Activated CD4-positive, alpha-beta T cell treated with anti-CD3 and anti-CD28 coated beads, Interleukin-10, Interleukin-2, amounts not matched to agents 100 ng/mL and 50 ng/mL, durations not matched to agents 16 hours and 8 hours (primary cell): ENCODE measurements at regions not wholly inside any gene's neighbourhood (a gene's known extent, or its start where the extent isn't known, plus 50 kb on each side); places are given as distances from the start of the nearest gene placed in this dataset.
A peak's percentile ranks its signal among the peaks of the same experiment; 100 is the strongest.
"Not testable (repeated sequence)": the region's sequence is repeated elsewhere in the genome, so short reads cannot be mapped to it uniquely, and the experiment has no call there.

Experiments used
- DNase-seq: peaks from one replicate; pipeline ENCODE4 v3.0.0-alpha.2; 2020

DNA sequence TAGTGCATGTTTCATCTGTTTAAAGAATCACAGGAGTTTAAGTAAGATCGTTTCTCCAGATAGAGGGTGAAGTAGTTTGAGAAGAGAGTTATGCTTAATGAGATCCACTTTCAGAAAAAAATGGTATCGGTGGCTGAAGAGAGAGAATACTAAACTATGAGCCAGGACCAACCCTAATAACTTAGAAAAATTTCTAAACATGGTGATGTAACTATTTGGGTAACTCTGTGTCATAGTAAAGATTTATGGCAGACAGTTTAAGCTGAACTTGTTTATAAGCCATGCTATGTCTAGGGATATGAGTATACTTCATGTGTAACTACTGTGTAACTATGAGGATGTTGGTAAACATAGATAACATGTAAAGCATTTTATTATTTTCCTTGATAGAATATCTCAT lies 489.5 kb downstream of the KCNJ2 start:
- no peak for DNase-seq

DNA sequence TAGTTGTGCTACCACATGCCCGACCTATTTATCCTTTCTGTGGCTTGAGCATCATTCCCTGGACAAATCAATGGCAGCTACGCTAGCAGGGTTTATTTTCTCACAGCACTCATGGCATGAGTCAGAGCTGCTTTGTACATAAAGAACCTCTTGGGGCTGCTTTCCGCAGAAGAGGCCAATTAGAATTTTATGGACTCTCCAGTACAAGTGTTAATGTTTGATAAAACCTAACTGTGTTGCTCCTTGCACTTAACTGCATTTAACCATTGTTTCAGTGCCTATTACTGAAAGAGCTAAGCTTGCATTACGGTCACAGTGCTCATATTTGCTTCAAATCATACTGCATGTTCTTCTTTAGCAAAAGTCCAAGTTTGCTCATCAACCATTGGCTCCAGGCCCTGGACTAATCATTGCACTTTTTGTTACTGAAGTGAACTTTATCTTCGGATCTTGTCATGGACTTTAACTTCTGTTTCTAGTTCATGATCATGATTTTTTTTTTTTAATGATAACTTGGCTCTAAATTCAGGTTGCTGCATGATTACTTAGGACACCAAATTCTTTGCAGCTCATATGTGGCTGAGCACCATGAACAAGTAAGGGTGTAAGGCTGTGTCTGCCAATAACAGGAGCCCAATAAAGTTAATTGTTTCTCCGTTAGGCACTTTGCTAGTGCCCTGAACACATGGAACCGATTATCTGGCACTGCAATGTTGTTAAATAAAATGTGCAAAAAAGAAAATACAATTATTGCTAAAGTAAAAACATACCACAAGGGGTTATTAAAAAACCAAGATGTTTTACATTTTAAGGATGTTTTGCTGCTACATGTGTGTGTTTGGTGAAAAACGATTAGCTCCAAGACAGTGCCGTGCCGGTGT lies 492.2 kb downstream of the KCNJ2 start:
- no peak for DNase-seq

DNA sequence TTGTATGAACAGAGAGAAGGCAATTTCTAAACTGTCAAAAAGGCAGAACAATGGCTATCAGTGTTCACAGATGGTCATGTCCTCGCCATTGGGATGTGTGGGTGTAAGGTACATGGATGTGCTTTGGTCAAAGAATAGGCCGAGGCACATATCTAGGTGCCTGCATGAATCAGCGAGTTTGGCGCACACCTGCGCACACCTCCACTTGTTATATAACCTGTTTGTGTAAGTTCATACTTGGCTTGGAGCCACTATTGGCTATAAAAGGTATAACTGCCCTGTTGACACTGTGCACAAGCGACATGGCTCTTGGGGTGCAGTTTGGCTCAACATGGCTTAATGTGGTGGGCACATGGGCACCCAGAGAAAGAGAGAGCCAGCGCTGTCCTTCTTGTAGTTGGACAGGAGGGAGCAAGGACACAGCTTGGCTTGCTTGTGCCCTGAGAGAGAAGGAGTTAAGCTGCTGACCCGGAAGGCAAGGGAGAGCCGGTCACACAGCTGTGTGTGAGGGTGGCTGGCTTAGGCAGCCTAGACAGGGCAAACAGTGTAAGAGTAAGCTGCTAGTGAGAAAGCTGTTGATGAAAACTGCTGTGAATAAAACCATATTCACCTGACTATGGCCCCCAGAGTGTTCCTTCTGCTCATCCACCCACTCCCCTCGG lies 499.1 kb downstream of the KCNJ2 start:
- DNase-seq: no peak

DNA sequence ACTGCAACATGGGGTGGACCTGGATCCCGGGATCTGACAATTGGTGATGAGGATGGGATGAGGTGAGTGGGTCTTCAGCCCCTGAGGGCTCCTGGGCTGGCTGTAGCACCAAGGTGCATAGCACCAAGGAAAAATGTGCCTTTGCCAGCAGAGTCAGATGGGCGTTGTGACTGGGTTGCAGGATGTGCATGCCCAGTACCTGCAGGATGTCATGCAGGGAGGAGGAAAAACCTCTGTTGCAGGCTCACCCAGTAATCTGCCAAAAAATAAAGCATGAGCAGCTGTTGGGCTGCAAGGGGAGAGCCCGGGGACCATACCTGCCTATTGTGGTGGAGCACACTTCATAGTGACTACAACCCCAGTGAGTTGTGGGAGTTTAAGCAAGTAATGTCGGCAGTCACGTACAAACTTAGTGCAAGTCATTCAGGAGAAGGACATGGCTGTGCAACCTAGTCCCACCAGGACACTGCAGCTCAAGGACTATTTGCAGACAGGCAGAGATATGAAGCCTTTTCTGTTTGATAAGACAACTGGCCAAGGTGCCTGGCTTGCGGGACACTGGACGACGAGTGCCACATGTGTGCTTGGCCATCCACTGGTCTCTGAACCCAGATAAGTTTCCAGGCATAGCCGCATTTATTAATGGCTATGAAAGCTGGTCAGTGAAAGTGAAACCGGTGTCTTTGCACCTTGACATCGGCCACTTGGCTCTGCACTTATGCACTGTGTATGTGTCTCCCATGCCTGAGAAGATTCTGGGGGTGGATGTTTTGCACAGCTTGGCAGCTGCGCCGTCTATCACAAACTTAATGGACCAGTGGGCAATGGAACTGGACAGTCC lies 499.8 kb downstream of the KCNJ2 start:
- no peak for DNase-seq

DNA sequence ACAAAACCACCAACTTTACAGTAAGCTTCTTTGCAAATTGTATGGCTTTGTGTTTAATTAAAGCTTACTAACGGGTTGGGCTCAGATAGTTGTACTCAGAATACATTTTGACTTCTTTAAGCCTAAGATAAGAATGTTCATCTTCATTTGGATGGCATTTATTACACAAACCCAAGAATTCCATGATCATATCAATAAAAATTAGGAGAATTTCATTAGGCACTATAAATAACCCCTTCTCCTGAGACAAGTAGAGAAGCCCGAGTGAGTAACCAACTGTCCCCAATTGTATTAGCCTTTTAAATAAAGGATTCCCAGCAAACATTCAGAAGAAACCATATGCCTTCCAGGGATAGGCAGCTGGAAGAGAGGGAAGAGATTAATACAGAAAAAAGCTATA lies 504.7 kb downstream of the KCNJ2 start:
- no peak for DNase-seq

DNA sequence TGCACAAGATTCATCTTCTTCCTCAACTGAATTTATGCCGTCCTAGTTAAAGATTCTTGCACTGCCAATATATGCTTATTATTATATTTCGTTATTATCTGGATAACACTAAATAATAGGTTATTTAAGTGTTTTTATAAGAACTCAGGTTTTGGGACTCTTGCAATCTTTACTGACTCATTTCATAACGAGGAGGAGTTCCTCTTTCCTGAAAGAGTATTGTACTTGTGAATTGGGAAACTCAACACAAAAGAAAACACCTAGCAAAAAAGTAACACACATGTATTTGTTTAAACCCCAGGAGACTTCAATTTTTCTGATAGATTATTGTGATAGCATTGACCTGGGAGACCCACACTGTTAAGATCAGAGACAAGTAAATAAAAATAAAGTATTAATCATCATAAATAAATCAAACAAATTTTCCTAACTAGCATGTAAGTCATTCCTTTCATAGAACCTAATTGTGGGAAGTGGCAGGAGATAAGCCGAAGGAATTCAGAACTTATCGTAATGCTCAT lies 505.8 kb downstream of the KCNJ2 start:
- DNase-seq: no peak

DNA sequence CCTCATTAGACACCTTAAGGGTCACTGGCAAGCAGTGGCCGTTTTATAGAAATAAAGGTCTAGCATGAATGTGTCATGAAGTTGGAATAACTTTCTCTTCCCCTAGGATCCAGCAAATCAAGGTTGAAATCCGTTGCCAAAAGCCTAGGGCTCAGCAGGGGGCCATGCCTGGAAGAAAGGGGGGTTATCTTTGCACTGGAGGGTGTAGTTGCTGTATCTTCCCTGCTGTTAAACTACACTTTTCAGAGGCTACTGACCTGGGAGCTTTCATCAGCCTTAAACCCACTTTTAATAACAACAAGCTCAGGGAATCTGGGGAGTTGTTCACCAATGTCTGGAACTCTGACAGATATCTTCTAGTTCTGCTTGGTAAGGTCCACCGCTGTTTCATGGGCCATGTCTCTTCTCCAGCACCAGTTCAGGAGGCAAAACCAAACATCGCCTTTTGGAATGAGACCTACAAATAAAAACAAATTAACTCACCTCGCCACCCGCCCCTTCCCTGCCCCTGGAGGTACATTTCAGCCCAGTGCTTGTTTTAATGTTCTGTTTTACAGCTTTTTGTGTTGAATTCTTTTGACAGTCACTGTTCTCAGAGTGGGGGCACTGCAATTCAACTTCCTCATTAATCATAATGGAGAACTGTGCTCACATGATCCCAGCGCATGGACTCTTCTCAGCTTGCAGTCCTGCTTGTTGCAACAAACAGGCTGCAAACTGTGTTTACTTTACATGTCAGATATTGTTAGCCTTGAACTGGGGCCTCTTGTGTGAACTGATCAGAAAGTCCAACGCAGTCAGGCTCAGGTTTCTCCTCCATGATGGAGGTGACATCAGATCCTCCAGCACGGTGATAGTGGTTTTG lies 508.7 kb downstream of the KCNJ2 start:
- DNase-seq: no peak

DNA sequence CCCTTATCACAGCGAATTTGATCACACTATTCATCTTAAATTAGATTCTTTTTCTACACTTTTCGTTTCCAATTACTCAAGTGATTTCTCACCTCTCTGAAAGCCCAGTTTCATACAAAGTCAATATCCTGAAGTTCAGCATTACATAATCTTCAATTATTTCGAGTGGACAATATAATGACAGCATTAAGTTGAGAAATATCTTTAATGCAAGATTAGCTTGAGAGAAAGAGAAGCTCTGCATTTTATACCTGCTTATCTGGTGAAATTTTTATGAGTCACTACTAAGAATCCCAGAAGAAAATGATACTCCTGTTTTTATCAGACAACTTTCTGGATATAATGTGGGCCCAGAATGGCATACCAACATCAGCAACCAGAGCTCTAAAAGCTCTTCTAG lies 509.6 kb downstream of the KCNJ2 start:
- no peak for DNase-seq

DNA sequence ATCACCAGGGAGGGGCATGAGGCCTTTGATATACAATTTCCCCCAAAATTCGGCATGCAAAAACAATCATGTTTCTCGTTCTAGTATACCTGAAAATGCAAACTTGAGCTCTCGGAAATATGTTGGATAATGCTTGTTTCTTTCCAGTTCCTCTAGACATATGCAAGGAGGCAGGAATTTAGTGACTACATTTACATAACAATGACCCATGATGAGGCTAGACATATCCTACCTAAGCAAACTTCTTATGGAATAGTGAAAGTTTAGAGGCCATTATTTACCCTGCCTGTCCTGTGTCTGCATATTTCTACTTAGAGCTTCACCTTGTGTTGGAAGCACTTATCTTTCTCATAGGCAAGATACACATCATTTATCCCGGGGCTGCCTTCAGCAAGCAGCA lies 514.6 kb downstream of the KCNJ2 start:
- DNase-seq: no peak

DNA sequence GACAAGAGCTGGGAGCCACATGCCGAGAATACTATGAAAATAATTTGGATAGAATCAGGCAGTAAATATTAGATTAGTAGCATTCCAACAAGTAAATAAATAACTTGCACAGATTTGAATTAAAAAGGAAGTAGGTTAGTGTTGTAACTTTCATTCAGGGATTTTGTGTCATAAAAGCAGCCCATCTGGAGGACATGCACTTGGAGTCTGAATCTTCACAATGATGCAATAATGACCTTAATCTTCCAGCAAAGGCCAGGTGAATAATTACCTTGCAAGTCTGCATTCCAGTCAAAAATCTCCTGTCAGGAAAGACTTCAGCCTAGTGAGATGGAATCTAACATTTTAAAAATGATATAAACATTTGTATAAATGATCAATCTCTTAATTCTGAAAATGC lies 518.1 kb downstream of the KCNJ2 start:
- DNase-seq: no peak

DNA sequence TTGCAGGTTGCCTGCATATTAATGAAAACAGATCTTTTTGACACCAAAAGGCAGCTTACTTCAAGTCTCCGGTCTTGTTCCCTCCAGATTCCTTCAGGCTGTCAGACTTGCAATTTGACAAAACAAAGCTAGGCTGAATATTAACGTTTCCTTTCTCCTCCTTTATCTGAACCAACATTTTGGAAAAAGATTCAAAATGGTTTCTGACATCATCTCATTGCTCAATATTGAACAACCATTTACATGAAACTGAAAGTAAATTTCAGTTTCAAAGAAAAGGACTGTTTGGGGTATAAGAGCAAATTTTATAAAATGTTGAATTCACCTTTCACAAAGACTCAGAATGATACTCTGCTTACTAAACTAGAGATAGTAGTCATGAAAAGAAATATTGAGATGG lies 521.8 kb downstream of the KCNJ2 start:
- DNase-seq: peak; percentile 0

DNA sequence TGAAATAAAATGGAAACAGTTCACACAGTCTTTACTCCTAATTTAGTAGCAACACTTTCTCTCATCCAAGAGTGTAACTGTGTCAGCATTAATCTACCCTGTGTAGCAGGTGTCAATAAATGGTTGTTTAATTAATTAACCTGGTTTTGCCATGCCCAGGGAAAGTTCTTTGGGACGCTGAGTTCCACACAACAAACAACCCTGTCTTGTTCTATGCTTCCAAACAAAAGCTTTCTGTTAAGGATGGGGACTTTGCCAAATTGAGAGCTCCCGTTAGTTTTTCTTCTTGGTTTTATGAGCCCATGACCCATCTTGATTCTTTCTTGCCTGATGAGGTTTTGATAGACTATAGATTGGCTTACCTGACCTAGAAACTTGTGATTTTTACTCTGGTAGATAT lies 530.1 kb downstream of the KCNJ2 start:
- no peak for DNase-seq

DNA sequence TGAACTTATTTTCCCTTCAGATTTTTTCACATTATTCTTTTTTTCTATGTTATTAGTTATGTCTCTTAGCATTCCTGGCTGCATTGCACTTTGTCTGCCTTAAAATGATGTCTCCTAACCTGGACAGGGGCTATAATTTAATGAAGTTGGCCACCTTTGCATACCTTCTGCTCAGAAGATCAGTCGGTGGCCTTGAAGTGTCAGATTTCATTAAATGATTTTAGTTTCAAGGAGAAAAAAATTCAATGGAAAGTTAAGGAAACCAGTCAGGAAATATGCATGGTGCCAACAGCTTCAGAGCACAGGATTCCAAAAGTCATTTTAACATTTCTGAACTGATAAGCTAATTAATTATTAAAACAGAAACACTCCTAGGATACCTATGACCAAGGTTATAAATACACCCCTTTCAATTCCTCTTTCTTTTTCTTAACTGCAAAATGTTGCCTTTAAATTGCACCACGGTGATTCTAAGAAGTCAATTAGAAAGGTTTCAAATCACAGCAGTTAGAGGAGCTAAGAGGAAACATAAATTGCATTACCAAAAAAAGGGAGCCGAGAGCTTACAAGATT lies 533.4 kb downstream of the KCNJ2 start:
- DNase-seq: no peak

DNA sequence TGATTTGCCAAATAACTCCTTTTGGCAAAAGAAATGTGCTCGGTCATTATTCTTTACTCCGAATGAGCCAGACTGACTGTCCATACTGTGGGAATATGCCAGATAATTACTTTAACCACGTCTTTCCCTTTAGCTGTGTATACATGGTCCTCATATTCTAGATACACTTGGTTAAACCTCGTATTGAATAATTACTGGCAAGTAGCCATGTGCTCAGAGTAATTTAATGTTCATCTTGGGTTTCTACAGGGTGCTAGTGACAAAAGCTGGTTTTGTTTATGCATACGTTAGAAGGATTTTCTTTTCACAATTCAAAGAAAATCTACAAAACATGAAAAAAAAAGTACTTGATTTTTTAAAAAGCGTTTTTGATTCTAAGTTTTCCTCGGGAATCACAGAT lies 540.3 kb downstream of the KCNJ2 start:
- DNase-seq: no peak

DNA sequence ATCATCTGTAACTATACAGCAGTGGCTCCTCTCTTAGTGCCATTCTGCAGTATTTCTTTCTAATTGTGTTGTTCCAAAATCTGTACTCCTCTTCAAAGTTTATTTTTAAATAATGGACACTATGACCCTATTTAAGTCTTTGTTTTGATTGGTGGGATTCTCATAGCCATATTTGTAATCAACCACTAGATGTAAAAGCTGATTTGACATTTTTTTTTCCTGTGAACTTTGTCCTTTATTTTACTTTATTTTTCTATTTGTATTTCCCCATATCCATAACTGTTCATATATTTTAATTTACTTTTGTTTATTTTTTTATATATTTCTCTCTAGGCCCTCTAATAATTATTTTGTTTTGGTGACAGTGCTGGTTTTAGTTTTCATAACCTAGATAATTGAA lies 544.4 kb downstream of the KCNJ2 start:
- no peak for DNase-seq

DNA sequence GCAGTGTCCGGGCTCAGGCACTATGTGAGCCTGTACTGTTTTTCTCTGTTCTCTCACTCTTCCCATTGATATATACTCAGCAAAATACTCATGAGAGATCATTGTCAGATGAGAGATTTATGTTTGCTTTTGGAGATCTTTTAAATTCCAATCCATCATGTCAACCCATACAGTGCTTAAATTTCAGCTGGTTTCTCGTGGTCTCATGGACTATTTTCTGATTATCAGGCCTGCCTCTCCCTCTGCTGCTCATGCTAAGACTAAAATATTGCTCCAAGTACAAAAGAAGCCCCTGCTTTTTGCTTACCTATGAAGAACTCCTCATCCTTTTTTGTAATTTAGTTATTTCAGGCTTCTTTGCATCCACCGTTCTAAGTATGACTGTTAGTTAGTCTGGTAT lies 547.2 kb downstream of the KCNJ2 start:
- no peak for DNase-seq

DNA sequence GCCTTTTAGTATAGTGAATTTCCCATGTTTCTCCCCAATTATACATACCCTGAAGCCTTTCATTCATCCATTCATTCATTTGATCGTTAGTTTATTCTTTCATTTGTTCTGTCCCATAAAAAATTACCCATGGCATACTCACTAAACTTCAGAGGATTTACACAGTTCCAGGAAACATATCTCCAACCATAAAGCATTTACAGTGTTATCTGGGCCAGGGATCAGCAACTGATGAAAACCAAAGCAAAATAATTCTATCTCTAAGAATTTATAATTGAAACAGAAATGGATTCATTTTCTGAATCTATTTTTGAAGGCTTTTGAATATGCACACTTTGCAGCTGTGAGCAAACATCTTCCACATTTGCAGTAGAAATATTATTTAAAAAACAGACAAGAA lies 547.7 kb downstream of the KCNJ2 start:
- DNase-seq: no peak

DNA sequence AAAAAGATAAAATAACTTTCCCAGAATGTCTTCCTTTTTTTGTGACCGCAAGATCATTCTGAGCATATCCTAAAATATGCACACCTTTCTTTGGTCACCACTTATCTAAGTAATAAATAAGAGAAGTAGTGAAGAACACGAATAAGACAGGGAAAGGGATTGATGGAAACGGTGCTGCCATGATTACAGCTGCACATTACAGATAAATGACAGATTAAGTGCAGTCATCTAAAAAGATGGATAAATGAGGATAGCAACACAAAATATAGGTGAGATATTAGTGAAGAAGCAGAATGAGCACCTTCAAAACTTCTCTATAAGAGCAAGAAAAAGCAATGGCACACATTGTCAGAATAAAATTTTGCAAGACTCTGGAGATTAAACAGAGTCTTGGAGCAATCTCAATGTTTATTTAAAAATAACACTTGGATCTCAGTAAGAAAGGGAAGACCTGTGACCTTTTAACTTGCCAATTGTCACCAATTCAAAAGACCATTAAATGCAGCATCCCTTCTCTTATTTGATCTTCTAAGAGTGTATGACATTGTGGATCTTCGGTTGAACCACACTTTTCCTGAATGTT lies 567.1 kb downstream of the KCNJ2 start:
- no peak for DNase-seq

DNA sequence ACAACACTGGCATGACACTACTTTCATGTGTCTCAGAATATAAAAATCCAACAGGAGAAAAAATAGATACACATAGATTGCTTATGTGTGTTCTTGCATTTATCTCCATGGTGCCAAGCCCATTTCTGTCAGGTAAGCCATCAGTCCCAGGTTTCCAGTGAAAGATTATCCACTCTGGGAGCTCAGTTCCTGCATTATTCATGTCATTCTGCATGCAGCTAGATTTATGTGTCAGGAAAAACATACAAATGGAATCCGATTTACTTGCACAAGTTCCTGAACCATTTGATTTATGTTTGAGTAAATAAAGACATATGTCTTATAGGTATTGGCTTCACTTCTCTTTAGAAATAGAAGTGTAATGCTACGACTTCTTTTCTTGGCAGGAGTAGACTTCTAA lies 569.7 kb downstream of the KCNJ2 start:
- no peak for DNase-seq

DNA sequence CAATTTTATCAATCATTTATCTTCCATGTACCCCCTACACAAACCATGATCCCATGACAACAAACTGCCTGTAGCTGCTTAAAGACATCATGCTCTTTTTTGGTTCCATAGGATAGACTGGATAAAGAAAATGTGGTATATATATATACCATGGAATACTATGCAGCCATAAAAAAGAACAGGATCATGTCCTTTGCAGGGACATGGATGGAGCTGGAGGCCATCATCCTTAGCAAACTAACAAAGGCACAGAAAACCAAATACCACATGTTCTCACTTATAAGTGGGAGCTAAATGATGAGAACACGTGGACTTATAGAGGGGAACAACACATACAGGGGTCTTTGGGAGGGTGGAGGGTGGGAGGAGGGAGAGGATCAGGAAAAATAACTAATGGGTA lies 577.2 kb downstream of the KCNJ2 start:
- DNase-seq: not testable (repeated sequence)

DNA sequence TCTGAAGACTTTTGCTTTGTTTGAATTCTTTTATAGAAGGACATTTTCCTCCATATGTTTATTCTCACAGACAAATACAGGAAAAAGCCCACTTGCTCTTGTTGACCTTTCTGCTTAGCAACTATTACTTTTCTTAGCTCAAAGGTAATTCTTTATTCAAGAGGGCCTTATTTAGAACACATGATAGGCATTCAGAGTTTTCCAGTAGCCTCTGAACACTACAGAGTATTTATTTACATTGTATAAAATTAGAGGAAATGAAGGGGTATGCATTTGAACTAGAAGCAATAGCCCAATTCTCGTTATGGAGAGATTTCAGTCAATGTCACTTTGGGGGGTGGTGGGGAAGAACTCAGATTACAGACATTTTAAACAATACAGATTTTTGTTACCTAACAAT lies 581.7 kb downstream of the KCNJ2 start:
- no peak for DNase-seq

DNA sequence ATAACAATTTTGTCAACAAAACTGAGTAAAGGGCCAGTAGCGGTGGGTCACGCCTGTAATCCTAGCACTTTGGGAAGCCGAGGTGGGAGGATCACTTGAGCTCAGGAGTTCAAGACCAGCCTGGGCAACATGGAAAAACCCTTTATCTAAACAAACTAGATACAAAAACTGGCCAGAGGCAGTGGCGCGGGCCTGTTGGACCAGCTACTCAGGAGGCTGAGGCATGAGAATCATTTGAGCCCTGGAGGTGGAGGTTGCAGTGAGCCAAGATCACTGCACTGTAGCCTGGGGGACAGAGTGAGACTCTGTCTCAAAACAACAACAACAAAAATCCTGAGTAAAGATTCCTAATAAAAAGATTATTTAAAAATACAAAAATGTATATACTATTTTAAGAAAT lies 583.1 kb downstream of the KCNJ2 start:
- not testable (repeated sequence) for DNase-seq
